ENCODE measurements at regions not wholly inside any gene's neighbourhood (a gene's known extent, or its start where the extent isn't known, plus 50 kb on each side); places are given as distances from the start of the nearest gene placed in this dataset.

GRCh38 chr12:14048941-14049545 lies 67.6 kb upstream of the GRIN2B start:
- POLR2A ChIA-PET: no interaction called here
- CTCF ChIA-PET (ENCODE audit: low intra/inter-chr PET ratio, low total read pairs): no interaction called here
- DNase-seq (ENCODE audit: low spot score): no peak
- FAIRE-seq: no peak
- Histone ChIP-seq H3K9me3 (ENCODE audit: low read length) (no peaks in the 10 kb centered on the region), H3K4me1 (ENCODE audit: insufficient read depth, low read length) (no peaks in the 10 kb centered on the region), H3K36me3 (replicated peaks in 1 of 2; ENCODE audit: control insufficient read depth in 1 of 2, insufficient read depth in 2 of 2, low read length in 2 of 2) (no peaks in the 10 kb centered on the region), H3K4me2 (ENCODE audit: low read depth, low read length) (no peak overlapping the region), H3K9ac (ENCODE audit: insufficient read depth, low read depth, low read length) (no peak overlapping the region), H4K20me1 (ENCODE audit: insufficient read depth, low read length) (no peaks in the 10 kb centered on the region), H2AFZ (ENCODE audit: low read length) (no peak overlapping the region), H3K79me2 (ENCODE audit: insufficient read depth, low read length) (no peaks in the 10 kb centered on the region), H3K27me3 (ENCODE audit: control insufficient read depth in 1 of 2, insufficient read depth in 2 of 2, low read length in 2 of 2) (no peaks in the 10 kb centered on the region), H3K4me3 (replicated peaks in 1 of 3; ENCODE audit: insufficient read depth in 1 of 3, low read depth in 2 of 3, low read length in 3 of 3) (no peak overlapping the region), H3K27ac (ENCODE audit: extremely low read length, insufficient read depth, low read length) (no peak overlapping the region)
- no TSS peak for BruUV-seq (replicated peaks)
- in situ Hi-C loops (cut with HindIII; ENCODE audit: extremely low pct_ligation_motif_present, low pct_unique_long_range_greater_than_20kb) (no loop called here), intact Hi-C loops (cut with micrococcal nuclease; ENCODE audit: unreplicated experiment) (no loop called here)
- TF ChIP-seq ATF1 (CRISPR knock-in tag; IDR thresholded peaks at IDR 0.05): no peak
- TF ChIP-seq RBM39 (IDR thresholded peaks at IDR 0.05; ENCODE audit: low read depth, low read length, poor library complexity, severe bottlenecking): no peak
- TF ChIP-seq MTA1 (CRISPR knock-in tag; IDR thresholded peaks at IDR 0.05; ENCODE audit: borderline replicate concordance): no peak
- no peak for TF ChIP-seq GPBP1L1 (CRISPR knock-in tag; IDR thresholded peaks at IDR 0.05)
- no peak for TF ChIP-seq FOXK2 (IDR thresholded peaks at IDR 0.05)
- TF ChIP-seq PHF21A (CRISPR knock-in tag; IDR thresholded peaks at IDR 0.05): no peak
- no peak for ATAC-seq
- 10% methylated on average over 4 of the region's 4 CpGs for WGBS (ENCODE audit: low lambda C conversion rate)

- Histone ChIP-seq H2AFZ (ENCODE audit: low read length) (no peak overlapping the region), H3K9ac (ENCODE audit: insufficient read depth, low read depth, low read length) (no peak overlapping the region), H3K4me2 (ENCODE audit: low read depth, low read length) (no peak overlapping the region), H3K36me3 (replicated peaks in 1 of 2; ENCODE audit: control insufficient read depth in 1 of 2, insufficient read depth in 2 of 2, low read length in 2 of 2) (no peaks in the 10 kb centered on the region), H3K27me3 (ENCODE audit: control insufficient read depth in 1 of 2, insufficient read depth in 2 of 2, low read length in 2 of 2) (no peaks in the 10 kb centered on the region), H4K20me1 (ENCODE audit: insufficient read depth, low read length) (no peaks in the 10 kb centered on the region), H3K9me3 (ENCODE audit: low read length) (no peaks in the 10 kb centered on the region), H3K4me3 (replicated peaks in 1 of 3; ENCODE audit: insufficient read depth in 1 of 3, low read depth in 2 of 3, low read length in 3 of 3) (no peak overlapping the region), H3K4me1 (ENCODE audit: insufficient read depth, low read length) (no peaks in the 10 kb centered on the region), H3K27ac (ENCODE audit: extremely low read length, insufficient read depth, low read length) (no peak overlapping the region), H3K79me2 (ENCODE audit: insufficient read depth, low read length) (no peaks in the 10 kb centered on the region)
- ChIA-PET CTCF (ENCODE audit: low intra/inter-chr PET ratio, low total read pairs) (no interaction called here), POLR2A (no interaction called here)
- WGBS (ENCODE audit: low lambda C conversion rate): 6% methylated on average over 7 of the region's 7 CpGs
- in situ Hi-C loops (cut with HindIII; ENCODE audit: extremely low pct_ligation_motif_present, low pct_unique_long_range_greater_than_20kb): no loop called here
- intact Hi-C loops (cut with micrococcal nuclease; ENCODE audit: unreplicated experiment): no loop called here
- BruUV-seq (replicated peaks): no TSS peak
- no peak for ATAC-seq
- FAIRE-seq: no peak
- no peak for DNase-seq (ENCODE audit: low spot score)
- no peak for TF ChIP-seq ZUFSP (CRISPR knock-in tag; IDR thresholded peaks at IDR 0.05; ENCODE audit: borderline replicate concordance)
- TF ChIP-seq GPBP1L1 (CRISPR knock-in tag; IDR thresholded peaks at IDR 0.05): no peak
- no peak for TF ChIP-seq ZNF276 (CRISPR knock-in tag; IDR thresholded peaks at IDR 0.05; ENCODE audit: low read depth)
- no peak for TF ChIP-seq CREB1 (IDR thresholded peaks at IDR 0.05)
- TF ChIP-seq CREB1 (CRISPR knock-in tag; IDR thresholded peaks at IDR 0.05): no peak
- TF ChIP-seq POGZ (CRISPR knock-in tag; IDR thresholded peaks at IDR 0.05): no peak
- no peak for TF ChIP-seq NR3C1 (CRISPR knock-in tag; IDR thresholded peaks at IDR 0.05)
- TF ChIP-seq POLR2G (IDR thresholded peaks at IDR 0.05; ENCODE audit: low read depth, low read length): no peak
Observed at GRCh38 chr12:14057895-14058294, 76.5 kb upstream of the GRIN2B start.

All from HepG2 (cell line).